ENCODE measurements at regions not wholly inside any gene's neighbourhood (a gene's known extent, or its start where the extent isn't known, plus 50 kb on each side); places are given as distances from the start of the nearest gene placed in this dataset.

DNA sequence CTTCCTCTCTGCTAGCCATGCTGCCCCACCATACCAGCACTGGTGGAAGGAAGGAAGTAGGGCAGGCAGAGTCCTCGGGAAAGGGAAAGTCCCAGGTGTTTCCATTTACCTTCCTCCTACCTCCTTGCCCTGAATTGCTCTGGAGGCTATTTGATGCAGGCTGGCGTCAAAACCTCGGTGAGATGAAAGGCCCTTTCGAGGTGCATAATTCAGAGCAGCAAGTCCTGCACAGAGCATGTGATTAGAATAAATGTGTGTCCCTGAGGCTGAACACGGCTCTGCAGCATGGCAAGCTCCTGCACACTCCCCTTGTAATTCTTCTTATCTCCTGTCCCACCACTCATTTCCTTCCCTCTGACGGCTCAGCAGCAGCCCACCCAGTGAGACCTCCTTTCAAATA lies 98.7 kb upstream of the LRFN2 start:
- TF ChIP-seq POLR2AphosphoS5 (IDR thresholded peaks at IDR 0.05) (no peak), EP300 (IDR thresholded peaks at IDR 0.05) (no peak), POLR2A (IDR thresholded peaks at IDR 0.05) (no peak)
- TF ChIP-seq, protein P1, sequence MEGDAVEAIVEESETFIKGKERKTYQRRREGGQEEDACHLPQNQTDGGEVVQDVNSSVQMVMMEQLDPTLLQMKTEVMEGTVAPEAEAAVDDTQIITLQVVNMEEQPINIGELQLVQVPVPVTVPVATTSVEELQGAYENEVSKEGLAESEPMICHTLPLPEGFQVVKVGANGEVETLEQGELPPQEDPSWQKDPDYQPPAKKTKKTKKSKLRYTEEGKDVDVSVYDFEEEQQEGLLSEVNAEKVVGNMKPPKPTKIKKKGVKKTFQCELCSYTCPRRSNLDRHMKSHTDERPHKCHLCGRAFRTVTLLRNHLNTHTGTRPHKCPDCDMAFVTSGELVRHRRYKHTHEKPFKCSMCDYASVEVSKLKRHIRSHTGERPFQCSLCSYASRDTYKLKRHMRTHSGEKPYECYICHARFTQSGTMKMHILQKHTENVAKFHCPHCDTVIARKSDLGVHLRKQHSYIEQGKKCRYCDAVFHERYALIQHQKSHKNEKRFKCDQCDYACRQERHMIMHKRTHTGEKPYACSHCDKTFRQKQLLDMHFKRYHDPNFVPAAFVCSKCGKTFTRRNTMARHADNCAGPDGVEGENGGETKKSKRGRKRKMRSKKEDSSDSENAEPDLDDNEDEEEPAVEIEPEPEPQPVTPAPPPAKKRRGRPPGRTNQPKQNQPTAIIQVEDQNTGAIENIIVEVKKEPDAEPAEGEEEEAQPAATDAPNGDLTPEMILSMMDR (IDR thresholded peaks at IDR 0.05) = no peak
- peaks cover 0 to 7% (median 5%) of the 10 kb centered on the region in 4 donors for H3K9me3 ChIP-seq
- H3K36me3 ChIP-seq = no peaks in the 10 kb centered on the region
- no peaks in the 10 kb centered on the region for H3K4me1 ChIP-seq
- no peak overlapping the region for H3K4me3 ChIP-seq
- 25 to 33% methylated on average over 4 to 6 of the region's 6 CpGs for WGBS, 2 donors
- DNase-seq = no peak
- no peaks in the 10 kb centered on the region for H3K27me3 ChIP-seq
- no peak for ATAC-seq (ENCODE audit: low FRiP score in 2 of 2)
- no peak overlapping the region for H3K27ac ChIP-seq

DNA sequence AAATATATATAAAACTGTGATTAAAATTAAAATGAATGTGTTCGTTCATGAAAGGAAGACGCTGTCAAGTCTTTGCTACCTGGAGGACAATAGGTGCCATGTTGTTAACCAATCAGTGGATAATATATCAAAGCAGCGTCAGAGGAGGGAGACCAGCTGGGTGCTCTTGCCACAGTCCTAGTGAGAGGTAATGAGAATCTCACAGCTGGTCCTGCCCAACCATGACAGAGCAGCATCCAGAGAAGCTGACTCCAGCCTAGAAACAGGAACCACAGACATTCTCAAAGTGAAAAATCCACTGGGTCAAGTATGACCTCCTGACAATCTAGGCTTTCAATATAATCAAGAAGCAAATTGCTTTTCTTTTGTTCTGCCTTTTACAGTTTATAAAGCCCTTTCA lies 94.5 kb upstream of the LRFN2 start:
- TF ChIP-seq POLR2AphosphoS5 (IDR thresholded peaks at IDR 0.05) = no peak
- no peak for TF ChIP-seq POLR2A (IDR thresholded peaks at IDR 0.05)
- no peak for TF ChIP-seq EP300 (IDR thresholded peaks at IDR 0.05)
- TF ChIP-seq, protein P1 (IDR thresholded peaks at IDR 0.05) = no peak
- Histone ChIP-seq H3K4me1 (no peaks in the 10 kb centered on the region), H3K4me3 (no peak overlapping the region), H3K9me3 (peaks cover 0 to 7% (median 5%) of the 10 kb centered on the region in 4 donors), H3K36me3 (no peaks in the 10 kb centered on the region), H3K27me3 (no peaks in the 10 kb centered on the region), H3K27ac (no peak overlapping the region)
- ATAC-seq (ENCODE audit: low FRiP score in 2 of 2) = no peak
- WGBS, 2 donors = 86 to 90% methylated on average over 3 of the region's 3 CpGs
- no peak for DNase-seq

GRCh38 chr6:40678941-40679340 lies 91.8 kb upstream of the LRFN2 start:
- no peak overlapping the region for H3K4me3 ChIP-seq
- no peak for DNase-seq
- no peaks in the 10 kb centered on the region for H3K4me1 ChIP-seq
- H3K36me3 ChIP-seq = no peaks in the 10 kb centered on the region
- H3K27me3 ChIP-seq = no peaks in the 10 kb centered on the region
- no peak overlapping the region for H3K27ac ChIP-seq
- H3K9me3 ChIP-seq = no peaks in the 10 kb centered on the region
- WGBS, 2 donors = 80 to 81% methylated on average over 6 of the region's 6 CpGs
- TF ChIP-seq, protein P1 (IDR thresholded peaks at IDR 0.05) = no peak
- TF ChIP-seq EP300 (IDR thresholded peaks at IDR 0.05) (no peak), POLR2A (IDR thresholded peaks at IDR 0.05) (no peak), POLR2AphosphoS5 (IDR thresholded peaks at IDR 0.05) (no peak)
- ATAC-seq (ENCODE audit: low FRiP score in 2 of 2) = no peak

- Histone ChIP-seq H3K4me3 (no peak overlapping the region), H3K4me1 (no peaks in the 10 kb centered on the region), H3K27me3 (no peaks in the 10 kb centered on the region), H3K36me3 (no peaks in the 10 kb centered on the region), H3K27ac (no peak overlapping the region), H3K9me3 (no peaks in the 10 kb centered on the region)
- no peak for DNase-seq
- ATAC-seq (ENCODE audit: low FRiP score in 2 of 2) = no peak
- no peak for TF ChIP-seq POLR2AphosphoS5 (IDR thresholded peaks at IDR 0.05)
- TF ChIP-seq EP300 (IDR thresholded peaks at IDR 0.05) = no peak
- TF ChIP-seq, protein P1 (IDR thresholded peaks at IDR 0.05) = no peak
- TF ChIP-seq POLR2A (IDR thresholded peaks at IDR 0.05) = no peak
- 80 to 88% methylated on average over 8 of the region's 8 CpGs for WGBS, 2 donors
Observed at GRCh38 chr6:40674170-40674569, 87.0 kb upstream of the LRFN2 start.

DNA sequence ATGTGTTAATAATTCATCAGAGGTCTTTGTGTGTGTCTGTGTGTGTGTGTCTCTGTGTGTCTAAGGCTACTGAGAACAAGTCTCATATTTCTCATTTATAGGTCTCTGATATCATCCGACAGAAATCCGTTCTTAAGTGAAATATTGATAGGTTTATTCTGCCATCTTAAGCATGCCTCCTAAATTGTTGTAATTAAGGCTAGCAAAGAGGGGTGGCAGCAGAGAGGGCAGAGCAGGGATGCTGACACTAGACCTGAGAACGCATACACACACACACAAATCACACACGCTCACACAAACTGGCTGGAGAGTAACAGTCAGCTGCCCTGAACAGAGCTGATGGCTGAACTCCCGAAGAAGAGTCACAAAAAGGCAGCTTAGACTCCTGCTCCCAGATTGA lies 84.9 kb upstream of the LRFN2 start:
- TF ChIP-seq, protein P1 (IDR thresholded peaks at IDR 0.05) = no peak
- TF ChIP-seq EP300 (IDR thresholded peaks at IDR 0.05) (no peak), POLR2A (IDR thresholded peaks at IDR 0.05) (no peak), POLR2AphosphoS5 (IDR thresholded peaks at IDR 0.05) (no peak)
- ATAC-seq (ENCODE audit: low FRiP score in 2 of 2) (no peak), DNase-seq (no peak)
- no peaks in the 10 kb centered on the region for H3K27me3 ChIP-seq
- no peaks in the 10 kb centered on the region for H3K36me3 ChIP-seq
- no peak overlapping the region for H3K27ac ChIP-seq
- no peaks in the 10 kb centered on the region for H3K9me3 ChIP-seq
- no peak overlapping the region for H3K4me3 ChIP-seq
- 71 to 74% methylated on average over 5 of the region's 5 CpGs for WGBS, 2 donors
- no peaks in the 10 kb centered on the region for H3K4me1 ChIP-seq
